Naive thymus-derived CD4-positive, alpha-beta T cell (primary cell): ENCODE measurements at regions not wholly inside any gene's neighbourhood (a gene's known extent, or its start where the extent isn't known, plus 50 kb on each side); places are given as distances from the start of the nearest gene placed in this dataset.

ENCODE experiments used
- ATAC-seq: fragments of 150-1000 bp; cut with Tn5 transposase; 2 replicates; pipeline ENCODE4 v1.10.0; 2021; ENCODE audit warnings: mild to moderate bottlenecking, moderate library complexity
- CTCF ChIA-PET: fragments of 350-600 bp; sonication (Branson Sonifier 250); formaldehyde crosslinking; loops from one replicate; lab custom pipeline; 2021; ENCODE audit warnings: antibody characterized with exemption; lab: Charles Lee
- POLR2A ChIA-PET: fragments of 350-600 bp; sonication (Branson Sonifier 250); formaldehyde crosslinking; loops from one replicate; lab custom pipeline; 2021; ENCODE audit warnings: antibody characterized with exemption, inconsistent platforms; lab: Charles Lee
- DNase-seq, 9 donors: peaks; one replicate each; pipeline versions ENCODE4 v3.0.0 to v3.0.0-alpha.2; 2020 to 2022; ENCODE audit warnings: mixed read lengths in 1 of 9
- H3K27ac ChIP-seq: one replicate; pipeline ENCODE4 v1.7.0; 2013; ENCODE audit warnings: mild to moderate bottlenecking, low read depth, low read length, moderate library complexity
- H3K27me3 ChIP-seq, 2 donors: one replicate each; pipeline ENCODE4 v1.7.0; 2013; ENCODE audit warnings: low read length in 2 of 2, mild to moderate bottlenecking in 2 of 2, moderate library complexity in 2 of 2; ENCODE audit not compliant: control insufficient read depth in 2 of 2, insufficient read depth in 2 of 2
- H3K36me3 ChIP-seq, 3 experiments: 1 replicate in 2 of 3; 2 replicates in 1 of 3; pipeline ENCODE4 v1.7.0; 2013; ENCODE audit warnings: low read length in 3 of 3, mild to moderate bottlenecking in 3 of 3, moderate library complexity in 1 of 3; ENCODE audit not compliant: insufficient read depth in 3 of 3, control insufficient read depth in 2 of 3
- H3K4me1 ChIP-seq, 2 donors: one replicate each; pipeline ENCODE4 v1.7.0; 2013; ENCODE audit warnings: low read length in 2 of 2, mild to moderate bottlenecking in 2 of 2, moderate library complexity in 1 of 2; ENCODE audit not compliant: control insufficient read depth in 2 of 2, insufficient read depth in 2 of 2
- H3K4me3 ChIP-seq: 2 replicates; pipeline ENCODE4 v1.7.0; 2013; ENCODE audit warnings: mild to moderate bottlenecking, low read length
- H3K9me3 ChIP-seq, 3 experiments: 1 replicate in 2 of 3; 2 replicates in 1 of 3; pipeline ENCODE4 v1.7.0; 2013; ENCODE audit warnings: low read length in 3 of 3; ENCODE audit not compliant: control insufficient read depth in 2 of 3
- H3K27ac Mint-ChIP-seq, 9 donors: one replicate each; pipeline ENCODE4 v1.8.0; 2020 to 2022; ENCODE audit warnings: mixed read lengths in 9 of 9, mild to moderate bottlenecking in 8 of 9, moderate library complexity in 5 of 9, inconsistent platforms in 2 of 9
- H3K27me3 Mint-ChIP-seq, 5 donors: one replicate each; pipeline ENCODE4 v1.8.0; 2021 to 2022; ENCODE audit warnings: mixed read lengths in 5 of 5, mild to moderate bottlenecking in 1 of 5
- H3K36me3 Mint-ChIP-seq, 5 donors: one replicate each; pipeline ENCODE4 v1.8.0; 2020 to 2022; ENCODE audit warnings: mixed read lengths in 5 of 5, mild to moderate bottlenecking in 3 of 5, inconsistent platforms in 1 of 5
- H3K4me1 Mint-ChIP-seq, 7 donors: one replicate each; pipeline ENCODE4 v1.8.0; 2020 to 2022; ENCODE audit warnings: mixed read lengths in 7 of 7, mild to moderate bottlenecking in 3 of 7, inconsistent platforms in 1 of 7
- H3K4me3 Mint-ChIP-seq, 10 donors: one replicate each; pipeline ENCODE4 v1.8.0; 2020 to 2022; ENCODE audit warnings: mild to moderate bottlenecking in 10 of 10, mixed read lengths in 10 of 10, moderate library complexity in 6 of 10, inconsistent platforms in 2 of 10
- H3K9me3 Mint-ChIP-seq, 11 donors: one replicate each; pipeline ENCODE4 v1.8.0; 2020 to 2022; ENCODE audit warnings: mixed read lengths in 11 of 11, mild to moderate bottlenecking in 4 of 11, inconsistent platforms in 1 of 11, moderate library complexity in 1 of 11
- intact Hi-C, 2 donors: fragments of 100-400 bp; cut with micrococcal nuclease; formaldehyde crosslinking; loops; one replicate each; pipeline ENCODE4 v1.15.1; 2023

- Mint-ChIP-seq H3K4me1 (no peaks in the 10 kb centered on the region), H3K27me3 (peaks cover 0 to 16% (median 10%) of the 10 kb centered on the region in 5 donors), H3K9me3 (peaks cover 0 to 10% (median 0%) of the 10 kb centered on the region in 11 donors), H3K27ac (no peak overlapping the region), H3K36me3 (no peaks in the 10 kb centered on the region), H3K4me3 (no peak overlapping the region)
- Histone ChIP-seq H3K4me3 (no peak overlapping the region), H3K36me3 (no peaks in the 10 kb centered on the region), H3K27ac (no peak overlapping the region), H3K9me3 (no peaks in the 10 kb centered on the region), H3K27me3 (no peaks in the 10 kb centered on the region), H3K4me1 (no peaks in the 10 kb centered on the region)
- CTCF ChIA-PET: no interaction called here
- no peak for DNase-seq
- ATAC-seq: no peak
- intact Hi-C loops: no loop called here
- POLR2A ChIA-PET: no interaction called here
Observed at GRCh38 chr6:90816764-90817163, 229.9 kb upstream of the MAP3K7 start.

- ChIA-PET CTCF (no interaction called here), POLR2A (no interaction called here)
- no peak for ATAC-seq
- H3K9me3 ChIP-seq: no peaks in the 10 kb centered on the region
- peaks cover 0 to 10% (median 0%) of the 10 kb centered on the region in 11 donors for H3K9me3 Mint-ChIP-seq
- H3K4me3 Mint-ChIP-seq: no peak overlapping the region
- no peaks in the 10 kb centered on the region for H3K27me3 ChIP-seq
- no peak overlapping the region for H3K4me3 ChIP-seq
- H3K4me1 Mint-ChIP-seq: no peaks in the 10 kb centered on the region
- H3K36me3 ChIP-seq: no peaks in the 10 kb centered on the region
- intact Hi-C loops: no loop called here
- H3K27me3 Mint-ChIP-seq: peaks cover 0 to 8% (median 3%) of the 10 kb centered on the region in 5 donors
- no peak for DNase-seq
- no peak overlapping the region for H3K27ac ChIP-seq
- no peaks in the 10 kb centered on the region for H3K4me1 ChIP-seq
- no peaks in the 10 kb centered on the region for H3K36me3 Mint-ChIP-seq
- H3K27ac Mint-ChIP-seq: no peak overlapping the region
Observed at GRCh38 chr6:90811596-90812226, 224.8 kb upstream of the MAP3K7 start.

GRCh38 chr6:90809035-90809434 lies 222.2 kb upstream of the MAP3K7 start:
- DNase-seq: no peak
- H3K4me3 Mint-ChIP-seq: no peak overlapping the region
- Histone ChIP-seq H3K9me3 (no peaks in the 10 kb centered on the region), H3K36me3 (no peaks in the 10 kb centered on the region), H3K4me3 (no peak overlapping the region), H3K4me1 (no peaks in the 10 kb centered on the region), H3K27me3 (no peaks in the 10 kb centered on the region), H3K27ac (no peak overlapping the region)
- ATAC-seq: no peak
- H3K36me3 Mint-ChIP-seq: no peaks in the 10 kb centered on the region
- H3K27ac Mint-ChIP-seq: no peak overlapping the region
- no peaks in the 10 kb centered on the region for H3K4me1 Mint-ChIP-seq
- ChIA-PET CTCF (no interaction called here), POLR2A (no interaction called here)
- intact Hi-C loops: no loop called here
- H3K9me3 Mint-ChIP-seq: peaks cover 0 to 3% (median 0%) of the 10 kb centered on the region in 11 donors
- peaks cover 0 to 11% (median 6%) of the 10 kb centered on the region in 5 donors for H3K27me3 Mint-ChIP-seq

GRCh38 chr6:90807791-90808701 lies 221.2 kb upstream of the MAP3K7 start:
- Mint-ChIP-seq H3K27ac (no peak overlapping the region), H3K36me3 (no peaks in the 10 kb centered on the region), H3K4me1 (no peaks in the 10 kb centered on the region), H3K27me3 (peaks cover 0 to 18% (median 6%) of the 10 kb centered on the region in 5 donors), H3K9me3 (no peaks in the 10 kb centered on the region), H3K4me3 (no peak overlapping the region)
- Histone ChIP-seq H3K27ac (no peak overlapping the region), H3K9me3 (no peaks in the 10 kb centered on the region), H3K36me3 (no peaks in the 10 kb centered on the region), H3K4me3 (no peak overlapping the region), H3K27me3 (no peaks in the 10 kb centered on the region), H3K4me1 (no peaks in the 10 kb centered on the region)
- CTCF ChIA-PET: no interaction called here
- ATAC-seq: no peak
- no peak for DNase-seq
- POLR2A ChIA-PET: no interaction called here
- intact Hi-C loops: no loop called here

GRCh38 chr6:90805619-90806155 lies 218.8 kb upstream of the MAP3K7 start:
- DNase-seq (no peak), ATAC-seq (no peak)
- Histone ChIP-seq H3K27me3 (no peaks in the 10 kb centered on the region), H3K9me3 (no peaks in the 10 kb centered on the region), H3K36me3 (no peaks in the 10 kb centered on the region), H3K4me1 (no peaks in the 10 kb centered on the region), H3K4me3 (no peak overlapping the region), H3K27ac (no peak overlapping the region)
- no peak overlapping the region for H3K4me3 Mint-ChIP-seq
- peaks cover under 1 to 18% (median 8%) of the 10 kb centered on the region in 5 donors for H3K27me3 Mint-ChIP-seq
- H3K9me3 Mint-ChIP-seq: peaks cover 0 to 2% (median 0%) of the 10 kb centered on the region in 11 donors
- POLR2A ChIA-PET: no interaction called here
- intact Hi-C loops: no loop called here
- CTCF ChIA-PET: no interaction called here
- H3K4me1 Mint-ChIP-seq: no peaks in the 10 kb centered on the region
- no peak overlapping the region for H3K27ac Mint-ChIP-seq
- H3K36me3 Mint-ChIP-seq: no peaks in the 10 kb centered on the region

GRCh38 chr6:90803956-90804355 lies 217.1 kb upstream of the MAP3K7 start:
- Mint-ChIP-seq H3K4me3 (no peak overlapping the region), H3K27me3 (peaks cover 5 to 18% (median 8%) of the 10 kb centered on the region in 5 donors), H3K36me3 (no peaks in the 10 kb centered on the region), H3K4me1 (no peaks in the 10 kb centered on the region), H3K9me3 (peaks cover 0 to 2% (median 0%) of the 10 kb centered on the region in 11 donors), H3K27ac (no peak overlapping the region)
- Histone ChIP-seq H3K9me3 (no peaks in the 10 kb centered on the region), H3K36me3 (no peaks in the 10 kb centered on the region), H3K4me1 (no peaks in the 10 kb centered on the region), H3K4me3 (no peak overlapping the region), H3K27ac (no peak overlapping the region), H3K27me3 (no peaks in the 10 kb centered on the region)
- intact Hi-C loops: no loop called here
- CTCF ChIA-PET: no interaction called here
- POLR2A ChIA-PET: no interaction called here
- DNase-seq (no peak), ATAC-seq (no peak)
